MV-4-11 (cell line): ENCODE measurements at regions not wholly inside any gene's neighbourhood (a gene's known extent, or its start where the extent isn't known, plus 50 kb on each side); places are given as distances from the start of the nearest gene placed in this dataset.

Experiments
- DNase-seq: peaks from one replicate; lab custom pipeline; 2025; lab: John Stamatoyannopoulos, UW

- no peak for DNase-seq
Observed at GRCh38 chr5:119789406-119790117, 160.2 kb downstream of the FAM170A start.

- DNase-seq: no peak
Observed at GRCh38 chr5:119792161-119792799, 162.9 kb downstream of the FAM170A start.

- no peak for DNase-seq
Observed at GRCh38 chr5:119795768-119796167, 166.4 kb downstream of the FAM170A start.

GRCh38 chr5:119801570-119801969, 172.2 kb downstream of the FAM170A start:
- DNase-seq: no peak

- DNase-seq: no peak
Observed at GRCh38 chr5:119808024-119808423, 178.7 kb downstream of the FAM170A start.

- DNase-seq: no peak
Observed at GRCh38 chr5:119808474-119808873, 179.1 kb downstream of the FAM170A start.

- DNase-seq: no peak
Observed at GRCh38 chr5:119810217-119810616, 180.9 kb downstream of the FAM170A start.

- no peak for DNase-seq
Observed at GRCh38 chr5:119811458-119811857, 182.1 kb downstream of the FAM170A start.

- no peak for DNase-seq
Observed at GRCh38 chr5:119814655-119815054, 185.3 kb downstream of the FAM170A start.

GRCh38 chr5:119816055-119816454, 186.7 kb downstream of the FAM170A start:
- no peak for DNase-seq

- no peak for DNase-seq
Observed at GRCh38 chr5:119820016-119820415, 190.7 kb downstream of the FAM170A start.

- no peak for DNase-seq
Observed at GRCh38 chr5:119820608-119821007, 191.2 kb downstream of the FAM170A start.

- DNase-seq: no peak
Observed at GRCh38 chr5:119828541-119828940, 199.2 kb downstream of the FAM170A start.

GRCh38 chr5:119829341-119829740, 200.0 kb downstream of the FAM170A start:
- DNase-seq: no peak

- no peak for DNase-seq
Observed at GRCh38 chr5:119833176-119833575, 203.8 kb downstream of the FAM170A start.

- DNase-seq: peak; percentile 97
Observed at GRCh38 chr5:119840175-119840574, 210.8 kb downstream of the FAM170A start.

- no peak for DNase-seq
Observed at GRCh38 chr5:119852140-119852539, 222.8 kb downstream of the FAM170A start.

GRCh38 chr5:119860463-119860862, 231.1 kb downstream of the FAM170A start:
- DNase-seq: no peak

GRCh38 chr5:119862619-119863018, 233.3 kb downstream of the FAM170A start:
- DNase-seq: no peak

GRCh38 chr5:119864286-119864685, 234.9 kb downstream of the FAM170A start:
- DNase-seq: no peak

GRCh38 chr5:119873611-119874010, 244.3 kb downstream of the FAM170A start:
- no peak for DNase-seq

- DNase-seq: no peak
Observed at GRCh38 chr5:119876522-119876921, 247.2 kb downstream of the FAM170A start.

- no peak for DNase-seq
Observed at GRCh38 chr5:119878712-119879111, 249.4 kb downstream of the FAM170A start.

- no peak for DNase-seq
Observed at GRCh38 chr5:119879446-119879845, 250.1 kb downstream of the FAM170A start.
